Neural cell (in vitro differentiated cells): ENCODE measurements at regions not wholly inside any gene's neighbourhood (a gene's known extent, or its start where the extent isn't known, plus 50 kb on each side); places are given as distances from the start of the nearest gene placed in this dataset.

Experiments
- CTCF ChIP-seq: fragments of 450-650 bp; IDR thresholded peaks from 2 replicates; pipeline ENCODE4 v1.5.1; 2014; ENCODE audit warnings: antibody characterized with exemption, mild to moderate bottlenecking, moderate library complexity; ENCODE audit not compliant: poor library complexity, severe bottlenecking
- EP300 ChIP-seq: fragments of 450-650 bp; conservative IDR thresholded peaks from 2 replicates; pipeline ENCODE4 v1.6.1; 2014; ENCODE audit warnings: antibody characterized with exemption, mild to moderate bottlenecking, moderate library complexity; ENCODE audit not compliant: poor library complexity, severe bottlenecking
- EZH2 ChIP-seq: fragments of 200-600, 300-800 bp; shearing (Covaris generic), sonication (generic); IDR thresholded peaks from 2 replicates; pipeline ENCODE4 v1.6.1; 2014; ENCODE audit warnings: antibody characterized with exemption, low read length, borderline replicate concordance, mild to moderate bottlenecking; ENCODE audit not compliant: insufficient read depth, poor library complexity, severe bottlenecking
- POLR2AphosphoS5 ChIP-seq: IDR thresholded peaks from 2 replicates; pipeline ENCODE4 v1.6.1; 2012
- RAD21 ChIP-seq: fragments of 450-650 bp; conservative IDR thresholded peaks from 2 replicates; pipeline ENCODE4 v1.6.1; 2014; ENCODE audit warnings: antibody characterized with exemption, mild to moderate bottlenecking, moderate library complexity
- TAF1 ChIP-seq: IDR thresholded peaks from 2 replicates; pipeline ENCODE4 v1.6.1; 2012; ENCODE audit warnings: low read depth

DNA sequence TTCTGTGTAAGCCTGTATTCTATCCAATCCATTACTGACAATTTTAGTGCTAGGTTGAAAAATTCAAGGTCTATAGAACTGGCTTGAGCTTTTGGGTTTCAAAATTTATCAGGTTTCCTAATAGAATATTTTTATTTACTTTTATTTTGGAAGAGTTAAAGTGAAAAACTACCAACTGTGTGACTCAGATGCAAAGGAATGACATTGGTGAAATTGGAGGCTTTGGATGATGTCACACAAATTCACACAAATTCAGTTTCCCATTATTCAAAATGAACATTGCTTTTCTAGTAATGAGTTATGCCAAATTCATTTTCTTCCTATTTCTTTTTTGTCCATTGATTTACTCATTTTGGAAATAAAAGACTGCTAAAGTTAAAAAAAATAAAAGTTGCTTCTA lies 186.9 kb downstream of the ALX1 start:
- TF ChIP-seq CTCF (no peak), POLR2AphosphoS5 (no peak), TAF1 (no peak), RAD21 (no peak), EZH2 (no peak), EP300 (no peak)
